ENCODE measurements at regions not wholly inside any gene's neighbourhood (a gene's known extent, or its start where the extent isn't known, plus 50 kb on each side); places are given as distances from the start of the nearest gene placed in this dataset.

GRCh38 chr5:29790281-29790680, 1403.2 kb upstream of the CDH6 start:
- DNase-seq = no peak

GRCh38 chr5:29780401-29780800, 1413.1 kb upstream of the CDH6 start:
- no peak for DNase-seq

- no peak for DNase-seq
These were observed 1414.3 kb upstream of the CDH6 start for GRCh38 chr5:29779141-29779540.

- no peak for DNase-seq
These were observed 1416.1 kb upstream of the CDH6 start for GRCh38 chr5:29777373-29777772.

GRCh38 chr5:29770936-29771335, 1422.5 kb upstream of the CDH6 start:
- no peak for DNase-seq

GRCh38 chr5:29769474-29769873, 1424.0 kb upstream of the CDH6 start:
- no peak for DNase-seq

- DNase-seq = no peak
These were observed 1434.5 kb upstream of the CDH6 start for GRCh38 chr5:29758986-29759421.

- DNase-seq = no peak
These were observed 1443.0 kb upstream of the CDH6 start for GRCh38 chr5:29750453-29750852.

GRCh38 chr5:29744618-29745017, 1448.9 kb upstream of the CDH6 start:
- no peak for DNase-seq

GRCh38 chr5:29720954-29721353, 1472.5 kb upstream of the CDH6 start:
- no peak for DNase-seq

GRCh38 chr5:29719171-29719570, 1474.3 kb upstream of the CDH6 start:
- no peak for DNase-seq

GRCh38 chr5:29715167-29715566, 1478.3 kb upstream of the CDH6 start:
- DNase-seq = no peak

GRCh38 chr5:29702875-29703274, 1490.6 kb upstream of the CDH6 start:
- DNase-seq = no peak

- DNase-seq = no peak
These were observed 1491.9 kb upstream of the CDH6 start for GRCh38 chr5:29701600-29701999.

GRCh38 chr5:29697785-29698414, 1495.6 kb upstream of the CDH6 start:
- peak; percentile 3 for DNase-seq

GRCh38 chr5:29697278-29697677, 1496.2 kb upstream of the CDH6 start:
- DNase-seq = no peak

- no peak for DNase-seq
These were observed 1520.8 kb upstream of the CDH6 start for GRCh38 chr5:29672678-29673077.

- DNase-seq = no peak
These were observed 1530.6 kb upstream of the CDH6 start for GRCh38 chr5:29662876-29663275.

GRCh38 chr5:29654954-29655353, 1538.5 kb upstream of the CDH6 start:
- no peak for DNase-seq

GRCh38 chr5:29649321-29649720, 1544.2 kb upstream of the CDH6 start:
- no peak for DNase-seq

- DNase-seq = no peak
These were observed 1550.9 kb upstream of the CDH6 start for GRCh38 chr5:29642601-29643000.

- DNase-seq = no peak
These were observed 1579.3 kb upstream of the CDH6 start for GRCh38 chr5:29614206-29614605.

GRCh38 chr5:29588236-29588635, 1605.2 kb upstream of the CDH6 start:
- DNase-seq = no peak

GRCh38 chr5:29587832-29588231, 1605.7 kb upstream of the CDH6 start:
- no peak for DNase-seq

- DNase-seq = no peak
These were observed 1625.5 kb upstream of the CDH6 start for GRCh38 chr5:29568028-29568427.

GRCh38 chr5:29561564-29561963, 1631.9 kb upstream of the CDH6 start:
- no peak for DNase-seq

Measured in NCI-H1092 (cell line).